ENCODE measurements at regions not wholly inside any gene's neighbourhood (a gene's known extent, or its start where the extent isn't known, plus 50 kb on each side); places are given as distances from the start of the nearest gene placed in this dataset.

- no peaks in the 10 kb centered on the region for H3K27me3 ChIP-seq
- no peak overlapping the region for H3K27ac ChIP-seq
- TF ChIP-seq CTCF (IDR thresholded peaks at IDR 0.05), result no peak
- no peaks in the 10 kb centered on the region for H3K9me3 ChIP-seq
- ATAC-seq, result no peak
- no peak for DNase-seq
- H3K4me1 ChIP-seq, result no peaks in the 10 kb centered on the region
- intact Hi-C loops (cut with DNase I), result no loop called here
- H3K4me3 ChIP-seq, result no peak overlapping the region
- no peaks in the 10 kb centered on the region for H3K36me3 ChIP-seq
Observed at GRCh38 chr7:109996411-109996810, 1094.5 kb upstream of the LRRN3 start.

DNA sequence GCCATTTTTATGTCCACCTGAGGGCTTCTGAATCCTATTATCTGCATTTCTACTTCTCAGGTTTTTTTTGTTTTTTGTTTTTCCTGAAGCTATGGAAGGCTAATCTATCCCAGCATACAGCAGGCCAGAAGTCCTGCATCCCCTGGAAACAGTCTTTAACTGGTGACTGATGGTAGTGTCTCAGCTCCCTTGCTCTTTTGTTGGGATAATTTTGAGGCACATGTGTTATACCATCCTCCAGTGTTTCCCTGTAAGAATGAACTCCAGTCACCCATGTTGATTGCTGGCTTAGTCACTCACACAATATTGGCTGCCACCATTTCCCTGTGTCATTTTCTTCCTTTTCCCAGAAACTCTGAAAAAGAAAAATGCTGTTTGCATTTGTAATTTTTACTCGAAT lies 1094.0 kb upstream of the LRRN3 start:
- no peak overlapping the region for H3K4me3 ChIP-seq
- no peaks in the 10 kb centered on the region for H3K9me3 ChIP-seq
- no peaks in the 10 kb centered on the region for H3K27me3 ChIP-seq
- no peaks in the 10 kb centered on the region for H3K36me3 ChIP-seq
- intact Hi-C loops (cut with DNase I), result no loop called here
- no peak for DNase-seq
- H3K4me1 ChIP-seq, result no peaks in the 10 kb centered on the region
- ATAC-seq, result no peak
- TF ChIP-seq CTCF (IDR thresholded peaks at IDR 0.05), result no peak
- H3K27ac ChIP-seq, result no peak overlapping the region

DNA sequence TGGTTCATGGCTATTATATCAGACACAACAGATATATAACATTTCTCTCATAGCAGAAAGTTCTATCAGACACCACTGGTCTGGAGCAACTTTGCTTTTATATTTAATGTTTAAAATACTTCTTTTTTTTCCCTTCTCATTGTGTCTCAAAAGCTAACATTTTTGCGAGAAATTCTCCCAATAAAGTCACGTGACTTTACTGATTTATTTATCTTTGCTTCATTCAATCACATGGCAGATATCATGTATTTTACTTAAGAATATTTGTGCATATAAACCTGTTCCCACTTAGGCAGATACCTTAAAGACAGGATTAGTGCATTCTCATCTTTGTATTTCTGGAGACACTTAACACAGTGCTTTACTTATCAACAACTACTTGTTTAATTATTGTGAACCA lies 1093.1 kb upstream of the LRRN3 start:
- no peaks in the 10 kb centered on the region for H3K36me3 ChIP-seq
- no peaks in the 10 kb centered on the region for H3K4me1 ChIP-seq
- DNase-seq, result no peak
- H3K27ac ChIP-seq, result no peak overlapping the region
- no peak for ATAC-seq
- no peak for TF ChIP-seq CTCF (IDR thresholded peaks at IDR 0.05)
- no peaks in the 10 kb centered on the region for H3K27me3 ChIP-seq
- intact Hi-C loops (cut with DNase I), result no loop called here
- H3K4me3 ChIP-seq, result no peak overlapping the region
- no peaks in the 10 kb centered on the region for H3K9me3 ChIP-seq

- intact Hi-C loops (cut with DNase I), result no loop called here
- Histone ChIP-seq H3K27ac (no peak overlapping the region), H3K27me3 (no peaks in the 10 kb centered on the region), H3K9me3 (no peaks in the 10 kb centered on the region), H3K4me3 (no peak overlapping the region), H3K4me1 (no peaks in the 10 kb centered on the region), H3K36me3 (no peaks in the 10 kb centered on the region)
- ATAC-seq (no peak), DNase-seq (no peak)
- TF ChIP-seq CTCF (IDR thresholded peaks at IDR 0.05), result no peak
Observed at GRCh38 chr7:110001254-110001938, 1089.5 kb upstream of the LRRN3 start.

GRCh38 chr7:110003827-110004226 lies 1087.1 kb upstream of the LRRN3 start:
- no peak overlapping the region for H3K4me3 ChIP-seq
- no peaks in the 10 kb centered on the region for H3K27me3 ChIP-seq
- no peaks in the 10 kb centered on the region for H3K36me3 ChIP-seq
- no peak for TF ChIP-seq CTCF (IDR thresholded peaks at IDR 0.05)
- no peaks in the 10 kb centered on the region for H3K4me1 ChIP-seq
- H3K27ac ChIP-seq, result no peak overlapping the region
- H3K9me3 ChIP-seq, result no peaks in the 10 kb centered on the region
- no peak for ATAC-seq
- DNase-seq, result no peak
- intact Hi-C loops (cut with DNase I), result no loop called here
